BE2C (cell line): ENCODE measurements at regions not wholly inside any gene's neighbourhood (a gene's known extent, or its start where the extent isn't known, plus 50 kb on each side); places are given as distances from the start of the nearest gene placed in this dataset.
"Not testable (repeated sequence)": the region's sequence is repeated elsewhere in the genome, so short reads cannot be mapped to it uniquely, and the experiment has no call there.

Experiments used
- DNase-seq: peaks from one replicate; pipeline ENCODE4 v3.0.0-alpha.2; 2020
- H3K27me3 ChIP-seq: fragments of 250-450 bp; sonication (Bioruptor Pico); 2 replicates; pipeline ENCODE4 v1.5.1; 2020; ENCODE audit warnings: mild to moderate bottlenecking
- H3K36me3 ChIP-seq: fragments of 250-450 bp; sonication (Bioruptor Pico); 2 replicates; pipeline ENCODE4 v1.5.1; 2020; ENCODE audit warnings: mild to moderate bottlenecking
- H3K4me1 ChIP-seq: fragments of 250-450 bp; sonication (Bioruptor Pico); 2 replicates; pipeline ENCODE4 v1.5.1; 2020
- H3K4me3 ChIP-seq: 2 replicates; pipeline ENCODE4 v1.5.1; 2011; ENCODE audit warnings: low read depth, low read length
- H3K9me3 ChIP-seq: fragments of 250-450 bp; sonication (Bioruptor Pico); 2 replicates; pipeline ENCODE4 v1.5.1; 2020
- TF ChIP-seq, protein P1 (sequence below): IDR thresholded peaks from 2 replicates; pipeline ENCODE4 v1.5.1; 2012; ENCODE audit warnings: mild to moderate bottlenecking, low read depth, low read length

DNA sequence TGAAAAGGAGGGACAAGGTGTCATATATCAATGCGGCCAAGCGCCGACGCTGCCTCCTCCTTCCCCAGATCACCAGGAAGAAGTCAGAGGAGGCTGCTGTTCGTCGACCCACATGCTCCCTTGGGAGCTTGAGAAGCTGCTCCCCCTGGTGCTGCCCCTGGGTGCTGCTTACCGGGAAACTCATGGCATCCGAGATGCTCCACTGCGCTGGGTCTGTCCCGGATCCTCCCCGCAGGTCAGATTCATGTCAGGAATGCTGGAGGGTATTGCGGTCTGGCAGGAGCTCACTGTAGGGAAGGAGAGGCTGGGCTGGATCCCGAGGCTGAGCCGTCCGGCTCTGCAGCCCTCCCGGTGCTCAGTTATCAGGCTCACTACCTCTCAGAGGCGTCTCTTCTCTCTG, 123.7 kb upstream of the FAM20C start:
- Histone ChIP-seq H3K4me3 (no peak overlapping the region), H3K27me3 (no peaks in the 10 kb centered on the region), H3K36me3 (no peaks in the 10 kb centered on the region), H3K9me3 (no peaks in the 10 kb centered on the region), H3K4me1 (no peaks in the 10 kb centered on the region)
- TF ChIP-seq, protein P1, sequence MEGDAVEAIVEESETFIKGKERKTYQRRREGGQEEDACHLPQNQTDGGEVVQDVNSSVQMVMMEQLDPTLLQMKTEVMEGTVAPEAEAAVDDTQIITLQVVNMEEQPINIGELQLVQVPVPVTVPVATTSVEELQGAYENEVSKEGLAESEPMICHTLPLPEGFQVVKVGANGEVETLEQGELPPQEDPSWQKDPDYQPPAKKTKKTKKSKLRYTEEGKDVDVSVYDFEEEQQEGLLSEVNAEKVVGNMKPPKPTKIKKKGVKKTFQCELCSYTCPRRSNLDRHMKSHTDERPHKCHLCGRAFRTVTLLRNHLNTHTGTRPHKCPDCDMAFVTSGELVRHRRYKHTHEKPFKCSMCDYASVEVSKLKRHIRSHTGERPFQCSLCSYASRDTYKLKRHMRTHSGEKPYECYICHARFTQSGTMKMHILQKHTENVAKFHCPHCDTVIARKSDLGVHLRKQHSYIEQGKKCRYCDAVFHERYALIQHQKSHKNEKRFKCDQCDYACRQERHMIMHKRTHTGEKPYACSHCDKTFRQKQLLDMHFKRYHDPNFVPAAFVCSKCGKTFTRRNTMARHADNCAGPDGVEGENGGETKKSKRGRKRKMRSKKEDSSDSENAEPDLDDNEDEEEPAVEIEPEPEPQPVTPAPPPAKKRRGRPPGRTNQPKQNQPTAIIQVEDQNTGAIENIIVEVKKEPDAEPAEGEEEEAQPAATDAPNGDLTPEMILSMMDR, result no peak
- DNase-seq, result no peak

DNA sequence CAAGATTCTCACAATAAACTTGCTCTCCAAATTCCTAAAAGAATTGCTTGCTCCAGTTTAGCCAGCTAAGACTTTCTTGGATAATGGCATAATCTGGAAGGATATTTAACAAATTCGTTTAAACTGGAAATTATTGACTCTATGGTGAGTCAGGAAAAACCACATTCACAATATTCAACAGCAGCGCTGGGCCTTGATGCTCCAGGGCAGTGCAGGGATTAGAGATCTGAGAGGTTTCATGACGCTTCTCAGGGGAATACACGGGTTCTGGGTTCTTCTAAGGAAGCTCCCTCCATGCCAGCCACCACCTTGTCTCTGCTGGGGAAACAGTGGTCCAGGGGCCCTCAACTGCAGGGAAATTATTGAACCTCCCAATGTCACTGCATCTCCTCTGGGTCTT, 123.3 kb upstream of the FAM20C start:
- H3K27me3 ChIP-seq, H3K4me3 ChIP-seq, H3K9me3 ChIP-seq, DNase-seq, H3K36me3 ChIP-seq, H3K4me1 ChIP-seq: not testable (repeated sequence)

DNA sequence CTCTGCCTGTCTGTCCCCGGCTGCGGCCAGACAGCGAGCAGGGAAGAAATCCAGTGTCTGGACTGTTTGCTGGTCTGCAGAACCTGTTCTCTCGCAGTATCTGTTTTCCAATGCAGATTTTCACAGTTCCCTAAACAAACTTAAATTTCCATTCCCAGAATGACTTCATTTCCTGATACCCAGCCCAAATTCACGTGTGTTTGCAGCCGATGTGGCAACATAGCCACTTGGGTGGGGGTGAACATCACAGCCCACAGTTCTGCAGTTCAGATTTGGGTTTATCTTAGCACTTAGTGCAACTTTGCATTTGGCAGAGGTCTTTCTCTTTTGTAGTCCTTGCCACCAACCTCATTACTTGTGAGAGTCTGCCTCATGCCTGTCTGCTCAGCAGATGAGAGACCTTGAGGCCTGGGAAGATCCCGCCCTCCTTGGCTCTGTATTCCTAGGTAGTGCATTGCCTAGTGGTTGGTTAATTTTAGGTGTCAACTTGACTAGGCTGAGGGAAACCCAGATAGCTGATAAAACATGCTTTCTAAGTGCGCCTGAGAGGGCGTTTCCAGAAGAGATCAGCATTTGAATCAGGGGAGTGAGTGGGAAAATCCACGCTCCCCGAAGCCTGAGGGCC, 122.8 kb upstream of the FAM20C start:
- not testable (repeated sequence) for H3K36me3 ChIP-seq, H3K4me3 ChIP-seq, H3K4me1 ChIP-seq, H3K27me3 ChIP-seq, H3K9me3 ChIP-seq, DNase-seq

DNA sequence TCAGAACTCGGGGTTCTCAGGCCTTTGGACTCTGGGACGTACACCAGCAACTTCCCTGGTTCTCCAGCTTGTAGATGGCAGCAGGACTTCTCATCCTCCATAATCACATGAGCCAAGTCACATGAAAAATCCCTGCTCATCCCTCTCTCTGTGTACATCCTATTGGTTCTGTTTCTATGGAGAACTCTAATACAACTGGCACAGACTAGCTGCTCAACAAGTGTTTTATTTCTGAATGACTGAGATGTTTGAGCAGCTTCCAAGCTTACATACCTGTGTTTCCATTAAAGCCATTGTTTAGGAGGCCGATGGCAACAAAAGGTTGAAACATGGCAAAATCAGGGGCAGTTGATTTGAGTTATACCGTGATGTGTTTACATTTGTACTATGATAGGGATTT, 122.2 kb upstream of the FAM20C start:
- not testable (repeated sequence) for H3K36me3 ChIP-seq, H3K4me3 ChIP-seq, H3K9me3 ChIP-seq, DNase-seq, H3K27me3 ChIP-seq, H3K4me1 ChIP-seq

DNA sequence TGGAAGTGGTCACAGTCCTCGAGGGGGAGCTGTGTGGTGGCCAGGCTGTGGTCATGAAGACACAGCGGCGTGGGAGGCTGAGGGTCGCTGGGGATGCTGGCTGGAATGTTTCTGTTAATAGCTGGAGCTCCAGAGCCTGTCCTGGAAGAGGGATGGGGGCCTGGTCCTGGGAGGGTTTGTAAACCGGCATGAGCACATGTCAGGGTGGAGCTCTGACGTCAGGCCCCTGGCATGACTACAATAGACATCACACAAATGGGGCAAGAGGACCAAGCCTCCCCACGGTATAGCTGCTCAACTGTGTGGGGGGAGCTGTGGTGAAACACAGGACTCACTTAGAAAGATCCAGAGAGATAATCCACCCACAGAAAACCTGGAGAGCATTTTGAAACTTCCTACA, 121.4 kb upstream of the FAM20C start:
- H3K4me3 ChIP-seq, H3K4me1 ChIP-seq, H3K9me3 ChIP-seq, DNase-seq, H3K36me3 ChIP-seq, H3K27me3 ChIP-seq: not testable (repeated sequence)

DNA sequence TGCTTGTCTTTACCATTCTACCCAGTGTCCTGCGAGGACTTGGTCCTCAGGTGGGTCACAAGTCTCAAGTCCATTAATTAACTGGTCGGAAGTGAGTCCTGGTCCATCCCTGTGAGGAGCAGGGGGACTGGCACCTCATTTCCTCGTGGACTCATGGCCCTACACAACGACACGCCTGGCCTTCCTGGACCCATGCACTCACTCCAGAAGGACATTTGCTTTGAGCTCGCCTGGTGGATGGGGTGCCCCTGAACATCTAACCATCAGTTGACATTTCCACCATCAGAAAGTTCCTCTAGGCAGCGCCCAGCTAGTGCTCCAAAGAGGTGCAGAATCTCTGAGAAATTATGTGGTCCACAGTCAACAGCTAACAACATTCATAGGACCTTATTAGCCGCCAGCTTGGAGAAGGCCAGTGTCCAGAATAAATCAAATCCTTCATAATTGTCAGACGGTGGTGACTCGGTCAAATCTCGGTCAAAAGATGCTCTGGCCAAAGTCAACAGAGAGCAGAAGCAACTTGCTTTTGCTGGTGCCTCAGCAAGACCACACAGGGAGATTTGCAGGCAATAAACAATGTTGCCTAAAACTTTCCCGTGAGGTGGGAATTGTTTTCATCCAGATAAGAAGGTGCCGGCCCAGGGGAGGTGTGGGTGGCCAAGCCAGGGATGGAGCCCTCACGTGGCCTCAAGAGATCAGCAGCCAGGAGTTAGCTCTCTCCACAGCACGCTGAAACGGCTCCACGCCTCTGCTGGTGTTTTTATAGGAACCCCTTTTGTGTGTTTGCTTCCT, 119.9 kb upstream of the FAM20C start:
- not testable (repeated sequence) for H3K4me3 ChIP-seq, H3K9me3 ChIP-seq, H3K4me1 ChIP-seq, H3K27me3 ChIP-seq, DNase-seq, H3K36me3 ChIP-seq

DNA sequence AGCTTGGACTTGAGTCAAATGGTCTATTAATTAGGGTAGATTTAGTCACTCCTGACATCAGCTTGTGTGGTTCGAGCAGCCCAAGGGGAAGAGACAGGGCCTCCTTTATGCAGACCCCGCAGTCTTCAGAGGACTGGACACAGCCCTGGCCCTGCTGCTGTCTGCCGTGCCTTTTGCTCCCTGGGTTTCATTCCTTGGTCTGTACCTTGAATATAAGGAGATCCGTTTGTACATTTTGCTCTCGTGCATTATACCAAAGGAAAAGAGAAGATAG, 119.4 kb upstream of the FAM20C start:
- not testable (repeated sequence) for H3K9me3 ChIP-seq, H3K4me3 ChIP-seq, H3K36me3 ChIP-seq, H3K4me1 ChIP-seq, H3K27me3 ChIP-seq, DNase-seq

DNA sequence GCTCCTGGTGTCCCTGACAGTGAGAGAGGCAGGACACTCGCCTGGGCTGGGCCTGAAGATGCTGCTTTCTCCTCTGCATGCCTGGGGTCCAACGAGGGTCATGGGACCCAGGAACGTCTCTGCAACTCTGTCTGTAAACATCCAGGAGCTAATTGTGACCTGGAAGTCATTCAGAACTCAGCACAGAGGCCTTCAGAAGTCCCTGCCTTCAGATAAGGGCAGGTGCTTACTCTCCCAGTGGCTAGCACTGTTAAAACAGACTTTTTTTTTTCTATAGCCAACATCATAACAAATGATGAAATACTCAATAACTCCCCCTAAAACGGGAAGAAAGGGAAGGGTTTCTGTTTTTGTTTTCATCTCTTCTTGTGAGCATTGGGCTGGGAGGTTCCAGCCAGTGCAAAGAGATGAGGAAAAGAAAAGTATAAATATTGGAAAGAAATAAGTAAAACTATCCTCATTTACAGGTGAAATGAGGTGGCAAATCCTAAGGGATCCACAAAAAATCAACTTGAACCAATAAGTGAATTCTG, 118.3 kb upstream of the FAM20C start:
- not testable (repeated sequence) for H3K4me3 ChIP-seq, DNase-seq, H3K4me1 ChIP-seq, H3K27me3 ChIP-seq, H3K9me3 ChIP-seq, H3K36me3 ChIP-seq

DNA sequence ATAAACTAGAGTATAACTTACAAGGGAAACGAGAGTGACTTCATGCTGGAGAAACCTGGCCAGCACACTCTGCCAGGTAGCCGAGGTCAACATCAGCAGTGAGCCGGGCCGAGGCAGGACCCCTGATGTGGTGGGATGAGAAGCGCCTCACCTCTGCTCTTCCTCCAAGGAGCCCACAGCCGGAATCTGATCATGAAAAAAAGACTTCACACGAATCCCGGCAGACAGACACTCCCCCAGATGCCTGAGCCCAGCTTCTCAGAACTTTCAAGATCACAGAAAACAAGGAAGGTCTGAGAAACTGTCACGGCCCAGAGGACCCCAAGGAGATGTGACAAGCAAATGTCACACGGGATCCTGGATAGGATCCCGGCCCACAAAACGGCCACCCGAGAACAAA, 116.9 kb upstream of the FAM20C start:
- H3K9me3 ChIP-seq, H3K36me3 ChIP-seq, H3K4me1 ChIP-seq, DNase-seq, H3K27me3 ChIP-seq, H3K4me3 ChIP-seq: not testable (repeated sequence)

DNA sequence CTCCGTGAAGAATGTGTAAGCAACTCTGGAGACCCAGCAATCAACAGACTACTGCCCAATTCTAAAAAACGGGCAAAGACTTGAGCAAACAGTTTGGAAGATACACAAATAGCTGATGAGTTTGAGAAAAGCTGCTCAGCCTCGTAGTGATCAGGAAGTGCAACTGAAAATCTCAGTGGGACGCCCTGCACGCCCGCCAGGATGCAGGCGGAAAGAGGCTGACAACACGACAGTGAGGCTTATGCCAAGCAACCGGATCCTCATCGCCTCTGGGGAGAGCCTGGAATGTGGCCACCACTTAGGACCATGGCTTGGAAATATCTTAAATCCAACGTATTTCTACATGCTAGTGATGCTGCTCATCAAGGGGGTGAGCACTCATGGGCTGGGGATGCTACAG, 116.2 kb upstream of the FAM20C start:
- DNase-seq, H3K27me3 ChIP-seq, H3K9me3 ChIP-seq, H3K4me3 ChIP-seq, H3K4me1 ChIP-seq, H3K36me3 ChIP-seq: not testable (repeated sequence)

DNA sequence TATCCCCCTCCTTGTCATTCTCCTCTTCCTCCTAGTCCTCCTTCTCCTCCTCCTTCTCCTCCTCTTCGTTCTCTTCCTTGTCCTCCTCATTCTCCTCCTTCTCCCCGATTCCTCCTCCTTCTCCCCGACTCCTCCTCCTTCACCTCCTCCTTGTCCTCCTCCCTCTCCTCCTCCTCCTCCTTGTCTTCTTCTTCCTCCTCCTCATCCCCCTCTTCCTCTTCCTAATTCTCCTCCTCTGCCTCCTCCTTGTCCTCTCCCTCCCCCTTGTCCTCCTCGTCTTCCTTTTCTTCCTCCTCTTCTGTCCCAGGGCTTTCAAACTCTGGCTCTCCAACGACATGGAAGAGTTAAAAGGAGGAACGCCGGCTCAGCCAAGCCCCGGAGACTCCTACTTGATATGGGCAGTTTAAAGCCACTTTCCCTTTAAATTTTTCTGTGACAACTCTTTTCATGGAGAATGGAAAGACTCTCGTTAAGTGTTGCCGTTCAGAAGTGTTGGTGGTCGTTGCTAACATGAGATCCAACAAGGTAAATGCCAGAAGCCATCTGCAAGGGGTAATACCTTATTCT, 115.5 kb upstream of the FAM20C start:
- H3K36me3 ChIP-seq, H3K4me3 ChIP-seq, DNase-seq, H3K4me1 ChIP-seq, H3K27me3 ChIP-seq, H3K9me3 ChIP-seq: not testable (repeated sequence)

DNA sequence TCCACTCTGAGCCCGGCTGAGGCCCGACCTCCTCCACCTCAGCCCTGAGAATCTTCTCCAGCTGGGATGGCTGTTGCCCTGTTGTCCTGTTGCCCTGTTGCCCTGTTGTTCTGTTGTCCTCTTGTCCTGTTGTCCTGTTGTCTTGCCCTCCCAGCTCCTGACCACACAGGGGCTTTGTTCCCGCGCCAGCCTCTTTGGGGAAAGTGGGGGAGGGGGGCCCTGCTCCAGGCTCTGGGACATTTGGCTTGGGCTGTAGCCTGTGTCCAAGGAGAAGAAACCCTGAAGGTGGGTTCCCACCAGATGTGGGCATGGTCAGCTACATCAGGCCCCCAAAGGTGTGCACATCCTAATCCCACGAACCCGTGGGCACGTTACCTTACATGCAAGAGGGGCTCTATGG, 113.5 kb upstream of the FAM20C start:
- H3K4me3 ChIP-seq, DNase-seq, H3K36me3 ChIP-seq, H3K27me3 ChIP-seq, H3K4me1 ChIP-seq, H3K9me3 ChIP-seq: not testable (repeated sequence)

DNA sequence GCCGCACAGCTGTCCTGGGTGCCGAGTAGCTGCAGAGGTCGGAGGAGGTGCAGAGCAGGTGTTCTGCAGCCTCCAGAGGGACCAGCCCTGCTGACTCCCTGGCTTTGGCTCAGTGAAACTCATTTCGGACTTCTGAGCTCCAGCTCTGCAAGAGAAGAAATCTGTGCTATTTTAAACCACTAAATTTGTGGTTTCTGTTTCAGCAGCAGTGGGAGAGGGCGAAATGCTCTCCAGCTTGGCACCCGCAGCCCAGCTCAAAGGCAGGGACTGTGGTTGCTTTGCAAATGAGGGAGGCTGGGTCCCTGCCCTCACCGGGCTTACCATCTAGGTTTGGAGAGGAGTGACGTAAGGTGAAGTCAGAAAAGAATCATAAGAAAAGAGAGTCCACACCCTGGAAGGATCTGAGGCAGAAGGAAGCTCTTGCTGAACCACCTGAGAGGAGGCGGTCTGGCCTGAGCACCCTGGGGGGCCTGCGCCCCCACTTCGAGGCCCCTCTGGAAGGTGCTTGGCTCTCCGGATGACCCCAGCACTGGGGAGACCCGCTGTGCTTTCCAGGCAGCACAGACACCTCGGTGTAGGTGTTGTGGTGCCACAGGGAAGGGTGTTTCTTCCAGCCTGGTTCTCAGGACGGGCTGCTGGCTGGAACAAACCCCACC, 112.8 kb upstream of the FAM20C start:
- H3K9me3 ChIP-seq, H3K4me1 ChIP-seq, H3K27me3 ChIP-seq, H3K4me3 ChIP-seq, DNase-seq, H3K36me3 ChIP-seq: not testable (repeated sequence)
